B cell (primary cell): ENCODE measurements at regions not wholly inside any gene's neighbourhood (a gene's known extent, or its start where the extent isn't known, plus 50 kb on each side); places are given as distances from the start of the nearest gene placed in this dataset.

ENCODE experiments used
- ATAC-seq: fragments of 200-7000 bp; cut with Tn5 transposase; one replicate; pipeline ENCODE4 v1.10.0; 2021; ENCODE audit warnings: low read depth, mild to moderate bottlenecking, moderate number of reproducible peaks, moderate library complexity
- CTCF ChIA-PET: fragments of 350-600 bp; sonication (Branson Sonifier 250); formaldehyde crosslinking; loops from one replicate; lab custom pipeline; 2021; ENCODE audit warnings: antibody characterized with exemption, inconsistent platforms; lab: Charles Lee
- POLR2A ChIA-PET: fragments of 350-600 bp; sonication (Branson Sonifier 250); formaldehyde crosslinking; loops from one replicate; lab custom pipeline; 2021; ENCODE audit warnings: antibody characterized with exemption; lab: Charles Lee
- DNase-seq: peaks from one replicate; pipeline ENCODE4 v3.0.0; 2013
- H2AFZ ChIP-seq: 2 replicates; pipeline ENCODE4 v1.6.1; 2012; ENCODE audit warnings: mild to moderate bottlenecking, low read depth, low read length; ENCODE audit not compliant: insufficient read depth, poor library complexity, severe bottlenecking
- H3K27ac ChIP-seq, 2 donors: 1 replicate in 1 of 2; 2 replicates in 1 of 2; pipeline ENCODE4 v1.5.1; 2012 to 2013; ENCODE audit warnings: low read length in 2 of 2, mild to moderate bottlenecking in 2 of 2, moderate library complexity in 1 of 2
- H3K27me3 ChIP-seq, 4 experiments: fragments of 200-600 bp in 1 of 4; sonication (generic) in 1 of 4; replicated peaks in 1 of 4; 1 replicate in 2 of 4; 2 replicates in 2 of 4; pipeline versions ENCODE4 v1.6.1 to v1.7.0; 2013 to 2016; ENCODE audit warnings: low read length in 3 of 4, mild to moderate bottlenecking in 2 of 4, mixed read lengths in 1 of 4, moderate library complexity in 1 of 4; ENCODE audit not compliant: insufficient read depth in 4 of 4, control insufficient read depth in 3 of 4; ENCODE audit errors: control extremely low read depth in 1 of 4
- H3K36me3 ChIP-seq, 2 experiments: replicated peaks in 1 of 2; 1 replicate in 1 of 2; 2 replicates in 1 of 2; pipeline versions ENCODE4 v1.6.1 to v1.7.1; 2013; ENCODE audit warnings: low read length in 1 of 2; ENCODE audit not compliant: insufficient read depth in 2 of 2, control insufficient read depth in 1 of 2; ENCODE audit errors: control extremely low read depth in 1 of 2, extremely low read depth in 1 of 2
- H3K4me1 ChIP-seq, 2 donors: fragments of 200-600 bp in 1 of 2; sonication (generic) in 1 of 2; 1 replicate in 1 of 2; 2 replicates in 1 of 2; pipeline versions ENCODE4 v1.5.1 to v1.6.1; 2013 to 2017; ENCODE audit warnings: low read length in 2 of 2; ENCODE audit not compliant: control insufficient read depth in 2 of 2, insufficient read depth in 2 of 2
- H3K4me2 ChIP-seq: replicated peaks from 2 replicates; pipeline ENCODE3; 2012; ENCODE audit warnings: mild to moderate bottlenecking, low read depth, low read length; ENCODE audit not compliant: poor library complexity, severe bottlenecking
- H3K4me3 ChIP-seq, 5 experiments: fragments of 200-600 bp in 1 of 5; sonication (generic) in 1 of 5; 1 replicate in 3 of 5; 2 replicates in 2 of 5; pipeline versions ENCODE4 v1.5.1 to v1.7.0; 2011 to 2016; ENCODE audit warnings: low read length in 4 of 5, mild to moderate bottlenecking in 4 of 5, low read depth in 2 of 5, control low read depth in 1 of 5, moderate library complexity in 1 of 5; ENCODE audit not compliant: insufficient read depth in 1 of 5; ENCODE audit errors: control extremely low read depth in 1 of 5, extremely low read depth in 1 of 5
- H3K79me2 ChIP-seq: fragments of 200-600 bp; sonication (generic); one replicate; pipeline ENCODE4 v1.6.0; 2016; ENCODE audit warnings: low read length; ENCODE audit not compliant: control insufficient read depth, insufficient read depth
- H3K9ac ChIP-seq: fragments of 200-600 bp; sonication (generic); 2 replicates; pipeline ENCODE4 v1.6.1; 2017; ENCODE audit warnings: mild to moderate bottlenecking, low read length, moderate library complexity
- H3K9me3 ChIP-seq, 3 donors: one replicate each; pipeline versions ENCODE4 v1.6.1 to v1.7.1; 2013; ENCODE audit warnings: low read length in 2 of 3; ENCODE audit not compliant: control insufficient read depth in 2 of 3, insufficient read depth in 1 of 3; ENCODE audit errors: control extremely low read depth in 1 of 3
- H4K20me1 ChIP-seq: 2 replicates; pipeline ENCODE4 v1.6.0; 2012; ENCODE audit warnings: mild to moderate bottlenecking, low read length; ENCODE audit not compliant: insufficient read depth, control insufficient read depth, poor library complexity, severe bottlenecking
- H3K27ac Mint-ChIP-seq: one replicate; pipeline ENCODE4 v1.8.0; 2021; ENCODE audit warnings: mixed read lengths
- H3K27me3 Mint-ChIP-seq: one replicate; pipeline ENCODE4 v1.8.0; 2021; ENCODE audit warnings: mixed read lengths
- H3K4me1 Mint-ChIP-seq: one replicate; pipeline ENCODE4 v1.8.0; 2021; ENCODE audit warnings: mixed read lengths
- H3K4me3 Mint-ChIP-seq: one replicate; pipeline ENCODE4 v1.8.0; 2021; ENCODE audit warnings: mixed read lengths
- H3K9me3 Mint-ChIP-seq: one replicate; pipeline ENCODE4 v1.8.0; 2022; ENCODE audit warnings: mixed read lengths; ENCODE audit not compliant: insufficient read depth
- CTCF ChIP-seq: fragments of 200-600 bp; IDR thresholded peaks from one replicate; pipeline ENCODE4 v1.8.0; 2022; ENCODE audit warnings: antibody characterized with exemption, mild to moderate bottlenecking
- EZH2 ChIP-seq: IDR thresholded peaks from 2 replicates; pipeline ENCODE4 v1.6.1; 2012; ENCODE audit warnings: borderline replicate concordance, low read depth, mild to moderate bottlenecking, moderate library complexity, low read length; ENCODE audit not compliant: insufficient read depth, poor library complexity, severe bottlenecking
- WGBS: methylation state at CpG from one replicate; pipeline ENCODE4 v1.1.5; 2013; ENCODE audit warnings: missing lambda C conversion rate; ENCODE audit not compliant: insufficient coverage; 5-methylcytosine and 5-hydroxymethylcytosine counted together
- intact Hi-C: fragments of 100-400 bp; cut with micrococcal nuclease; formaldehyde crosslinking; loops from one replicate; pipeline ENCODE4 v1.10.0; 2022

- intact Hi-C loops, result no loop called here
- H3K4me2 ChIP-seq, result no peak overlapping the region
- no peaks in the 10 kb centered on the region for H3K9me3 ChIP-seq
- WGBS, result 16% methylated on average over 7 of the region's 8 CpGs
- POLR2A ChIA-PET, result no interaction called here
- no peak overlapping the region for H3K4me3 ChIP-seq
- Mint-ChIP-seq H3K27ac (no peak overlapping the region), H3K9me3 (no peaks in the 10 kb centered on the region), H3K27me3 (peaks cover 4% of the 10 kb centered on the region), H3K4me1 (peaks cover 18% of the 10 kb centered on the region), H3K4me3 (no peak overlapping the region)
- peaks cover 15 to 18% of the 10 kb centered on the region in 2 donors for H3K4me1 ChIP-seq
- H3K9ac ChIP-seq, result no peak overlapping the region
- H3K79me2 ChIP-seq, result no peaks in the 10 kb centered on the region
- no peak for TF ChIP-seq EZH2
- no peak for TF ChIP-seq CTCF
- CTCF ChIA-PET, result interaction anchor here (1.0 kb wide), 1 partner anchor 55 kb away, joined by 3 read pairs; no protein-coding TSS in a partner anchor
- H2AFZ ChIP-seq, result peak overlapping the region; percentile 34
- DNase-seq (no peak), ATAC-seq (no peak)
- no peaks in the 10 kb centered on the region for H3K36me3 ChIP-seq
- no peaks in the 10 kb centered on the region for H4K20me1 ChIP-seq
- no peak overlapping the region for H3K27ac ChIP-seq
- peaks cover 0 to 10% (median 0%) of the 10 kb centered on the region in 4 experiments for H3K27me3 ChIP-seq
These were observed 70.5 kb upstream of the RTN4 start for GRCh38 chr2:55120634-55121359.

GRCh38 chr2:55119711-55120487 lies 69.6 kb upstream of the RTN4 start:
- ChIA-PET CTCF (no interaction called here), POLR2A (no interaction called here)
- DNase-seq (no peak), ATAC-seq (no peak)
- Histone ChIP-seq H3K9me3 (no peaks in the 10 kb centered on the region), H3K4me2 (no peak overlapping the region), H3K4me1 (peaks cover 15 to 18% of the 10 kb centered on the region in 2 donors), H3K27ac (no peak overlapping the region), H3K36me3 (no peaks in the 10 kb centered on the region), H3K9ac (no peak overlapping the region), H3K4me3 (no peak overlapping the region), H4K20me1 (no peaks in the 10 kb centered on the region), H3K27me3 (peaks cover 0 to 10% (median 0%) of the 10 kb centered on the region in 4 experiments), H2AFZ (peak overlapping the region; percentile 34), H3K79me2 (no peaks in the 10 kb centered on the region)
- peaks cover 4% of the 10 kb centered on the region for H3K27me3 Mint-ChIP-seq
- peaks cover 18% of the 10 kb centered on the region for H3K4me1 Mint-ChIP-seq
- H3K9me3 Mint-ChIP-seq, result no peaks in the 10 kb centered on the region
- H3K4me3 Mint-ChIP-seq, result no peak overlapping the region
- 84% methylated on average over 9 of the region's 10 CpGs for WGBS
- intact Hi-C loops, result no loop called here
- TF ChIP-seq CTCF (no peak), EZH2 (no peak)
- H3K27ac Mint-ChIP-seq, result no peak overlapping the region
